Vagina (tissue), 2 donors: ENCODE measurements at regions not wholly inside any gene's neighbourhood (a gene's known extent, or its start where the extent isn't known, plus 50 kb on each side); places are given as distances from the start of the nearest gene placed in this dataset.

Experiments used
- DNase-seq, 2 donors: peaks; one replicate each; pipeline ENCODE4 v3.0.0-alpha.2; 2017; ENCODE audit errors: extremely low spot score in 2 of 2
- H3K27ac ChIP-seq: fragments of 200-600 bp; sonication (generic); one replicate; pipeline ENCODE4 v1.5.1; 2019
- H3K27me3 ChIP-seq: fragments of 200-600 bp; sonication (generic); one replicate; pipeline ENCODE4 v1.5.1; 2019
- H3K36me3 ChIP-seq, 2 donors: fragments of 200-600 bp; sonication (generic); one replicate each; pipeline ENCODE4 v1.5.1; 2017 to 2019
- H3K4me1 ChIP-seq: fragments of 200-600 bp; sonication (generic); one replicate; pipeline ENCODE4 v1.5.1; 2019
- H3K4me3 ChIP-seq, 2 donors: fragments of 200-600 bp; sonication (generic); 1 replicate in 1 of 2; 2 replicates in 1 of 2; pipeline ENCODE4 v1.5.1; 2016 to 2019
- H3K9me3 ChIP-seq: fragments of 200-600 bp; sonication (generic); one replicate; pipeline ENCODE4 v1.5.1; 2019
- POLR2A ChIP-seq, 2 donors: fragments of 450-650 bp; IDR thresholded peaks; one replicate each; pipeline ENCODE4 v1.6.1; 2017; ENCODE audit warnings: antibody characterized with exemption in 2 of 2, mild to moderate bottlenecking in 2 of 2, moderate library complexity in 2 of 2
- POLR2AphosphoS5 ChIP-seq, 2 donors: sonication (generic); formaldehyde crosslinking; IDR thresholded peaks; one replicate each; pipeline ENCODE4 v1.9.0; 2017; ENCODE audit warnings: antibody characterized with exemption in 2 of 2, mild to moderate bottlenecking in 2 of 2, low read depth in 1 of 2; ENCODE audit not compliant: insufficient read depth in 1 of 2
- intact Hi-C: fragments of 100-400 bp; cut with DNase I; formaldehyde crosslinking; loops from one replicate; pipeline ENCODE4 v1.15.1; 2023
- TF ChIP-seq, protein P1 (sequence below), 3 experiments: fragments of 450-650 bp in 2 of 3; fragments of 200-600 bp in 1 of 3; sonication (generic) in 1 of 3; IDR thresholded peaks; one replicate each; pipeline ENCODE4 v1.5.1; 2017 to 2019; ENCODE audit warnings: antibody characterized with exemption in 3 of 3, mild to moderate bottlenecking in 2 of 3, moderate library complexity in 2 of 3

DNA sequence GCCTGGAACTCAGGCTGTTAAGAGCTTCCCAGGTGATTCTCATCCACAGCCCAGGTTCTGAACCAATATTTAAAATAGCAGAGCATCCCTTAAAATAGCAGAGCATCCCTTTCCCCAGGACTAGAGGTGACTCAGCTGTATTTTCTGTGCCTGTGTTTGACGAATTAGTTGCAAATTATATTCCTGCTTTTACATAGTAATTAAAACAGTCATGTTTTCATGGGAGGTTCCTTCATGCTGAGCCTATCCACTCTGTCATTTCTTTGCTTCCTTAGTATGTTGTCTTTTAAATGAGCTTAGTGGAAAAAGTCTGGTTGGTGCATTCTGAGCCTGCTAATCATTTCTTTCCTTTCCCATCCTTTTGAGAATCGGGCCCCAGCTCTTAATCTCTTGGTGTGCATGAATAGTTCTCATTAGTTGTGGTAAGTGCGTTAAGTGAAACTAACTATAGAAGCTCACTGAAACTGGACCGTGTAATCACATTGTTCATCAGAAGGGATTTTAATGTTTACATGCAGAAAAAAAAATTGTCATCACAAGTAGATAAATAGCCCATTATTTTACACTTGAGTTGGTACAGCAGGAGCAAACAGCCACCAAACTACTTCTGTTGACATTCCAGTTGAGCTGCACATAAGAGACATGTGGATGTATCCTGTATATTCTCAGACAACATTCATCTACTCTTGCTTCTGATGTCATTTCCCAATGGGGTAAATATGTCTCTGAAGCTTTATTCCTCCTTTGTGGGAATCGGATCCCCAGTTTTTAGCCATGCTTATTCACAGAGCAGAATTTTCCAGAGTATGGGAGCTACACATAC, 596.9 kb upstream of the WWC1 start:
- Histone ChIP-seq H3K9me3 (no peaks in the 10 kb centered on the region), H3K27me3 (no peaks in the 10 kb centered on the region), H3K4me3 (no peak overlapping the region), H3K27ac (no peak overlapping the region), H3K4me1 (no peaks in the 10 kb centered on the region), H3K36me3 (no peaks in the 10 kb centered on the region)
- intact Hi-C loops = no loop called here
- TF ChIP-seq, protein P1, sequence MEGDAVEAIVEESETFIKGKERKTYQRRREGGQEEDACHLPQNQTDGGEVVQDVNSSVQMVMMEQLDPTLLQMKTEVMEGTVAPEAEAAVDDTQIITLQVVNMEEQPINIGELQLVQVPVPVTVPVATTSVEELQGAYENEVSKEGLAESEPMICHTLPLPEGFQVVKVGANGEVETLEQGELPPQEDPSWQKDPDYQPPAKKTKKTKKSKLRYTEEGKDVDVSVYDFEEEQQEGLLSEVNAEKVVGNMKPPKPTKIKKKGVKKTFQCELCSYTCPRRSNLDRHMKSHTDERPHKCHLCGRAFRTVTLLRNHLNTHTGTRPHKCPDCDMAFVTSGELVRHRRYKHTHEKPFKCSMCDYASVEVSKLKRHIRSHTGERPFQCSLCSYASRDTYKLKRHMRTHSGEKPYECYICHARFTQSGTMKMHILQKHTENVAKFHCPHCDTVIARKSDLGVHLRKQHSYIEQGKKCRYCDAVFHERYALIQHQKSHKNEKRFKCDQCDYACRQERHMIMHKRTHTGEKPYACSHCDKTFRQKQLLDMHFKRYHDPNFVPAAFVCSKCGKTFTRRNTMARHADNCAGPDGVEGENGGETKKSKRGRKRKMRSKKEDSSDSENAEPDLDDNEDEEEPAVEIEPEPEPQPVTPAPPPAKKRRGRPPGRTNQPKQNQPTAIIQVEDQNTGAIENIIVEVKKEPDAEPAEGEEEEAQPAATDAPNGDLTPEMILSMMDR (IDR thresholded peaks at IDR 0.05) = no peak
- TF ChIP-seq POLR2AphosphoS5 (IDR thresholded peaks at IDR 0.05; ENCODE audit: insufficient read depth in 1 of 2, low read depth in 1 of 2) (no peak), POLR2A (IDR thresholded peaks at IDR 0.05) (no peak)
- DNase-seq = no peak

DNA sequence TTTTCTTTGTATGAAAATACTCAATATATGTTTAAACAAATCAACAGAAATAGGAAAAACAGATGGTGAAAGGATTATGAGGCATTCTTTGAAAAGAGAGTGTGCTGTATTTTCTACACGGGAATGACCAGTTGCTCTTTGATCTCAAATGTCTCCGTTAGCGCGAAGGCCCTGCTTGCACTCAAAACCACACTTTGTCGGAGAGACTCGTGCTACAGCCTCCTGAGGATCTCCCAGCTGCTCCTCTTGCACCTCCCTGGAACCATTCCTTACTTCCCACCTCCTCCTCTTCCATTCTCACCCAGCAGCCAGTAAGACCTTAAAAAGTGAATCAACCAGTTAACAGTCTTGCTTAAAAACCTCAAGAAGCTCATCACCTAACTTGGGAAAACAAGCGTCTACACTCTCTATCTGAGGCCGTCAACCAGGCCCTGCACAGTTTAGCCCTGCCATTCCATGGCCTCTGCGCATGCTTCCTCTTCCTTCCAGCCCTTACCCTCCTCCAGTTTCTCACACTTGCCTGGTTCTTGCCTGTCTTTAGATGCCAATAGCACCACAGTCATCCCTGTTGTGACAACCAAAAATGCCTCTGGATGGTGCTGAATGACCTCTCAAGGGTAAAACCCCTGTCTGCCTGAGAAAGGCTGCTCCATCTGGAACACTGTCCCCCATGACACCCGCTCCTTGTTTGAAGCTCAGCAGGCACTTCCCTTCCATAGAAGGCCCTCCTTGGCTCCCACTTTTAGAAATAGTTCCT, 594.7 kb upstream of the WWC1 start:
- no peak for DNase-seq
- H3K4me1 ChIP-seq = no peaks in the 10 kb centered on the region
- H3K9me3 ChIP-seq = no peaks in the 10 kb centered on the region
- no peak overlapping the region for H3K4me3 ChIP-seq
- intact Hi-C loops = no loop called here
- TF ChIP-seq POLR2AphosphoS5 (IDR thresholded peaks at IDR 0.05; ENCODE audit: insufficient read depth in 1 of 2, low read depth in 1 of 2) (no peak), POLR2A (IDR thresholded peaks at IDR 0.05) (no peak)
- TF ChIP-seq, protein P1 (IDR thresholded peaks at IDR 0.05) = no peak
- no peaks in the 10 kb centered on the region for H3K36me3 ChIP-seq
- no peaks in the 10 kb centered on the region for H3K27me3 ChIP-seq
- no peak overlapping the region for H3K27ac ChIP-seq

DNA sequence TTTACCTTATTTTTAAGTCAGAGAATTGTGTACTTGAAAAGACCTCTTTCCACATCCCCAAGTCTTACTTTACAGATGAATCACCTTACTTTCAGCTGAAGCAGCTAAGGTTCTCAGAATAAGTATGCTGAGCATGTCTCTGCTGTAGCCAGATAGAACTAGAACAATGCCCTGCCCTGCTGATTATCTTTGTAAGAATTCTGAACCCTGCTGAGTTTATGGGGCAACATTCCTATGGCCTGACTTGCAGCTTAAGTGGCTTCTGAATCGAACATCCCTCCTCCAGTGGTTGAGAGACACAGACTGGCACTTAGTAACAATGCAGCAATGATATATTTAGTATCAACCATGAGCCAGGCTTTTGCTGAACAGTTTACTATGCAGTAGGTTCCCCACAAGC, 592.0 kb upstream of the WWC1 start:
- intact Hi-C loops = no loop called here
- TF ChIP-seq POLR2A (IDR thresholded peaks at IDR 0.05) (no peak), POLR2AphosphoS5 (IDR thresholded peaks at IDR 0.05; ENCODE audit: insufficient read depth in 1 of 2, low read depth in 1 of 2) (peak in 1 of 2 donors; percentile 72)
- TF ChIP-seq, protein P1 (IDR thresholded peaks at IDR 0.05) = no peak
- no peak for DNase-seq

DNA sequence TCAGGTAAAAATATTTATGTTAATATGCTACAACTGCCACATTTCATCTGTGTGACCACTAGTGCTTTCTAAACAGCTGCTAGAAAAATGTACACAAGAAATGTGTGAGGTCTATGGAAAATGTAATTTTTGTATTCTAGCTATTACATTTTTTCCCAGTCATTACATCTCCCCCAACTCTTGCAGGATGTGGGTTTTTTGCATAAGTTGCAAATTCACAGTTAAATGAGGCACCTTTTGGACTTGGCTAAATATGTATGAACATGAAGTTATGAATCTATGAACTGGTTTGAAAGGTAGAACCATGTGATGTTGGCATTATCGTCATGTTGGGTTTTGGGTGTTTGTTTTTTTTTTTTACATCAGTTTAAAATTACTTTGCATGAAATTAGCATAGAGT, 590.4 kb upstream of the WWC1 start:
- TF ChIP-seq POLR2A (IDR thresholded peaks at IDR 0.05) (no peak), POLR2AphosphoS5 (IDR thresholded peaks at IDR 0.05; ENCODE audit: insufficient read depth in 1 of 2, low read depth in 1 of 2) (no peak)
- TF ChIP-seq, protein P1 (IDR thresholded peaks at IDR 0.05) = no peak
- Histone ChIP-seq H3K27me3 (no peaks in the 10 kb centered on the region), H3K27ac (no peak overlapping the region), H3K9me3 (no peaks in the 10 kb centered on the region), H3K4me3 (no peak overlapping the region), H3K4me1 (no peaks in the 10 kb centered on the region), H3K36me3 (no peaks in the 10 kb centered on the region)
- no peak for DNase-seq
- intact Hi-C loops = no loop called here

More for the DNA sequence above, 592.0 kb upstream of the WWC1 start:
- no peaks in the 10 kb centered on the region for H3K9me3 ChIP-seq
- no peaks in the 10 kb centered on the region for H3K36me3 ChIP-seq
- no peaks in the 10 kb centered on the region for H3K27me3 ChIP-seq
- no peaks in the 10 kb centered on the region for H3K4me1 ChIP-seq
- no peak overlapping the region for H3K27ac ChIP-seq
- no peak overlapping the region for H3K4me3 ChIP-seq

DNA sequence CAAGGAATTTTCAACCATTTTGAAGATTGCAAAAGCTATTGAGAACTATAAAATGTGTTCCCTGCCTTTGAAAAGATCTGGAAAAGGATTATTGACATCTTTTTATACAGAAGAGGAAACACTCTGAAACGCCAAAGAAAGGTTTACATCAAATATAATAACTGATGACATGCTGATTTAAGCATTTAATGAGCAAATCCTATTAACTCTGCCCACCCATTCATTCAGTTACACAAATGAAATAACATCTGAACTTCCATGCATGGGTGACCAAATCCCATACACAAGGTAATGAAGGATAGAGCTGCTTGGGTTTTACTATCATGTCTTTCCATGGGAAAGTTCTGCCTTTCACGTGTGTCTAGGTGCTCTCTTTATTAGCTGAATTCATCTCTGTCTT, 589.4 kb upstream of the WWC1 start:
- TF ChIP-seq POLR2AphosphoS5 (IDR thresholded peaks at IDR 0.05; ENCODE audit: insufficient read depth in 1 of 2, low read depth in 1 of 2) (no peak), POLR2A (IDR thresholded peaks at IDR 0.05) (no peak)
- TF ChIP-seq, protein P1 (IDR thresholded peaks at IDR 0.05) = no peak
- no peaks in the 10 kb centered on the region for H3K4me1 ChIP-seq
- H3K36me3 ChIP-seq = no peaks in the 10 kb centered on the region
- H3K9me3 ChIP-seq = no peaks in the 10 kb centered on the region
- H3K27me3 ChIP-seq = no peaks in the 10 kb centered on the region
- DNase-seq = no peak
- H3K4me3 ChIP-seq = no peak overlapping the region
- H3K27ac ChIP-seq = no peak overlapping the region
- intact Hi-C loops = no loop called here
